OCI-LY1 (cell line): ENCODE measurements at regions not wholly inside any gene's neighbourhood (a gene's known extent, or its start where the extent isn't known, plus 50 kb on each side); places are given as distances from the start of the nearest gene placed in this dataset.
"Not testable (repeated sequence)": the region's sequence is repeated elsewhere in the genome, so short reads cannot be mapped to it uniquely, and the experiment has no call there.

Experiments
- H2AFZ ChIP-seq: fragments of 200-600 bp; sonication (generic), shearing (Covaris generic); 2 replicates; pipeline ENCODE4 v1.6.0; 2014; ENCODE audit warnings: antibody characterized with exemption, mild to moderate bottlenecking, low read length
- H3F3A ChIP-seq: fragments of 200-600 bp; sonication (generic), shearing (Covaris generic); 2 replicates; pipeline ENCODE4 v1.6.0; 2014; ENCODE audit warnings: mild to moderate bottlenecking, antibody characterized with exemption, low read length, moderate library complexity; ENCODE audit not compliant: insufficient read depth
- H3K27ac ChIP-seq: fragments of 200-600 bp; sonication (generic); 2 replicates; pipeline ENCODE4 v1.5.1; 2014; ENCODE audit warnings: low read length, mixed run types, mild to moderate bottlenecking, low read depth; ENCODE audit not compliant: poor library complexity, severe bottlenecking
- H3K27me3 ChIP-seq: fragments of 200-600 bp; sonication (generic); 2 replicates; pipeline ENCODE4 v1.6.0; 2014; ENCODE audit warnings: antibody characterized with exemption, mild to moderate bottlenecking, low read length, moderate library complexity; ENCODE audit not compliant: insufficient read depth
- H3K36me3 ChIP-seq: fragments of 200-600 bp; sonication (generic); 2 replicates; pipeline ENCODE4 v1.6.1; 2014; ENCODE audit warnings: mild to moderate bottlenecking, antibody characterized with exemption, low read length, moderate library complexity, mixed read lengths; ENCODE audit not compliant: insufficient read depth
- H3K4me1 ChIP-seq: fragments of 200-600 bp; sonication (generic); 2 replicates; pipeline ENCODE4 v1.5.1; 2014; ENCODE audit warnings: mild to moderate bottlenecking, low read length, moderate library complexity; ENCODE audit not compliant: insufficient read depth, severe bottlenecking
- H3K4me2 ChIP-seq: fragments of 200-600 bp; sonication (generic), shearing (Covaris generic); 2 replicates; pipeline ENCODE4 v1.6.1; 2014; ENCODE audit warnings: low read length
- H3K4me3 ChIP-seq: fragments of 200-600 bp; sonication (generic); 2 replicates; pipeline ENCODE4 v1.5.1; 2014; ENCODE audit warnings: low read length, low read depth, mild to moderate bottlenecking, mixed read lengths; ENCODE audit not compliant: poor library complexity, severe bottlenecking
- H3K79me2 ChIP-seq: fragments of 200-600 bp; shearing (Covaris generic); 2 replicates; pipeline ENCODE4 v1.6.1; 2016; ENCODE audit warnings: mixed run types, low read length, mixed read lengths; ENCODE audit not compliant: insufficient read depth
- H3K9ac ChIP-seq: fragments of 200-600 bp; sonication (generic), shearing (Covaris generic); 2 replicates; pipeline ENCODE4 v1.6.1; 2014; ENCODE audit warnings: mild to moderate bottlenecking, low read length, mixed read lengths
- H3K9me2 ChIP-seq: fragments of 200-600 bp; sonication (generic), shearing (Covaris generic); 2 replicates; pipeline ENCODE4 v1.6.1; 2014; ENCODE audit warnings: low read depth, mild to moderate bottlenecking, low read length, mixed read lengths
- H3K9me3 ChIP-seq: fragments of 200-600 bp; shearing (Covaris generic); 2 replicates; pipeline ENCODE4 v1.6.1; 2014; ENCODE audit warnings: low read length, mixed read lengths
- H4K20me1 ChIP-seq: fragments of 200-600 bp; sonication (generic), shearing (Covaris generic); 2 replicates; pipeline ENCODE4 v1.6.0; 2016; ENCODE audit warnings: mild to moderate bottlenecking, low read length; ENCODE audit not compliant: insufficient read depth
- CTCF ChIP-seq: fragments of 200-600 bp; sonication (generic), shearing (Covaris generic); IDR thresholded peaks from 2 replicates; pipeline ENCODE4 v1.5.1; 2017; ENCODE audit warnings: mild to moderate bottlenecking, antibody characterized with exemption, low read length, moderate library complexity, mixed read lengths
- EZH2 ChIP-seq: fragments of 200-600 bp; sonication (generic), shearing (Covaris generic); IDR thresholded peaks from 2 replicates; pipeline ENCODE4 v1.8.0; 2017; ENCODE audit warnings: borderline replicate concordance, mixed run types, mild to moderate bottlenecking, antibody characterized with exemption, low read length, moderate library complexity, mixed read lengths

DNA sequence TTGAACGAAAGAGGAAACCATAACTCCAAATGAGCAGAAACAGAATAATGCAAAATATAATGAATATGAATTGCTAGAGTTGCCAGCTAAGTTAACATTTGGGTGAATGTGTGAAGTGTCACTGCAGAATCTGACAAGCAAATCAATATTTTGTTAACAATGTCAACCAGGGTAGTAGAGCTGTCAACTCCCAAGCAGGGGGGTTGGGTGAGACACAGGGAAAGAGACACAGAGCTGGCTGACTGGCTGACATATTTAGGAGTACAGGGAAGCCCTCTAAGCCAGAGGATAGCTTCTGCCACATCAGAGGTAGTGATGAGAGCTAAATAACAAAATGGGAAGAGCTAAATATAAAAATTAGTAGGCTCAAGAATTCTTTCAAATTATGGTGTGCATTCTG lies 393.1 kb upstream of the KCND2 start:
- no peaks in the 10 kb centered on the region for H3K27me3 ChIP-seq
- no peak overlapping the region for H3K4me2 ChIP-seq
- no peak overlapping the region for H3K27ac ChIP-seq
- H2AFZ ChIP-seq: no peak overlapping the region
- H3K79me2 ChIP-seq: no peaks in the 10 kb centered on the region
- no peaks in the 10 kb centered on the region for H3K36me3 ChIP-seq
- H3F3A ChIP-seq: no peaks in the 10 kb centered on the region
- H3K4me1 ChIP-seq: no peaks in the 10 kb centered on the region
- no peak overlapping the region for H3K4me3 ChIP-seq
- H4K20me1 ChIP-seq: no peaks in the 10 kb centered on the region
- no peak overlapping the region for H3K9ac ChIP-seq
- TF ChIP-seq EZH2 (no peak), CTCF (no peak)
- no peaks in the 10 kb centered on the region for H3K9me2 ChIP-seq
- no peaks in the 10 kb centered on the region for H3K9me3 ChIP-seq

GRCh38 chr7:119886007-119886406 lies 387.0 kb upstream of the KCND2 start:
- Histone ChIP-seq H3K27me3 (no peaks in the 10 kb centered on the region), H3K4me2 (no peak overlapping the region), H3K4me1 (no peaks in the 10 kb centered on the region), H3K4me3 (no peak overlapping the region), H3K27ac (no peak overlapping the region), H3K79me2 (no peaks in the 10 kb centered on the region), H3K9me3 (no peaks in the 10 kb centered on the region), H3K9me2 (no peaks in the 10 kb centered on the region), H3F3A (no peaks in the 10 kb centered on the region), H2AFZ (no peak overlapping the region), H4K20me1 (no peaks in the 10 kb centered on the region), H3K36me3 (no peaks in the 10 kb centered on the region), H3K9ac (no peak overlapping the region)
- TF ChIP-seq CTCF (no peak), EZH2 (no peak)

- H3K9me2 ChIP-seq, H3K4me3 ChIP-seq, H3K4me1 ChIP-seq: not testable (repeated sequence)
These were observed 386.4 kb upstream of the KCND2 start for GRCh38 chr7:119886525-119886924.

DNA sequence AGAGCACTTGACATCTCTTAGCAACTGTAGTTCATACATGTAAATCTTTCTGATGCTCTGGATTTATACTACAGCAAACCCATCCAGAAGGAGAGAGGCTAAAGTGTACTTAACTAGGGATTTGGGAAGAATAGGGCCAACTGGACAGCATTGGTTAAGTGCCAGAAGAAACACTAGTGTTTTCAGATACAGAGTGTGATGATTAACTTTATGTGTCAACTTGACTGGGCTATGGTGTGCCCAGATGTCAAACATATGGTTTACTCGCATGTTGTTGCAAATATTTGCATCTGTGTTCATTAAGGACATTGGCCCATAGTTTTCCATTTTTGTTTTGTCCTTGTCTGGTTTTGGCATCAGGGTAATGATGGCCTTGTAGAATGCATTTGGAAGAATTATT lies 384.7 kb upstream of the KCND2 start:
- Histone ChIP-seq H3K27me3 (no peaks in the 10 kb centered on the region), H3K9ac (no peak overlapping the region), H3K27ac (no peak overlapping the region), H4K20me1 (no peaks in the 10 kb centered on the region), H3K4me2 (no peak overlapping the region), H2AFZ (no peak overlapping the region), H3K9me3 (no peaks in the 10 kb centered on the region), H3K36me3 (no peaks in the 10 kb centered on the region), H3K79me2 (no peaks in the 10 kb centered on the region), H3K4me1 (no peaks in the 10 kb centered on the region), H3K9me2 (no peaks in the 10 kb centered on the region), H3F3A (no peaks in the 10 kb centered on the region), H3K4me3 (no peak overlapping the region)
- TF ChIP-seq EZH2 (no peak), CTCF (no peak)

More at GRCh38 chr7:119886525-119886924, 386.4 kb upstream of the KCND2 start:
- H3K4me2 ChIP-seq, H2AFZ ChIP-seq, H3K79me2 ChIP-seq, H3K27me3 ChIP-seq, H3F3A ChIP-seq, H3K9me3 ChIP-seq, H3K9ac ChIP-seq, H3K27ac ChIP-seq, H4K20me1 ChIP-seq, H3K36me3 ChIP-seq: not testable (repeated sequence)
